Heart right ventricle (tissue), 16 donors: ENCODE measurements at regions not wholly inside any gene's neighbourhood (a gene's known extent, or its start where the extent isn't known, plus 50 kb on each side); places are given as distances from the start of the nearest gene placed in this dataset.

ENCODE experiments used
- ATAC-seq, 8 donors: fragments of 200-7000 bp; cut with Tn5 transposase; one replicate each; pipeline ENCODE4 v1.9.1; 2020; ENCODE audit warnings: mild to moderate bottlenecking in 8 of 8, moderate library complexity in 8 of 8, moderate number of reproducible peaks in 1 of 8
- DNase-seq, 2 donors: peaks; one replicate each; pipeline ENCODE4 v3.0.0-alpha.2; 2020
- H3K27ac ChIP-seq, 10 donors: fragments of 200-600 bp; sonication (generic) in 2 of 10; one replicate each; pipeline versions ENCODE4 v1.5.0 to v1.8.0; 2020 to 2022; ENCODE audit warnings: mild to moderate bottlenecking in 3 of 10
- H3K27me3 ChIP-seq, 7 donors: fragments of 200-600 bp; one replicate each; pipeline ENCODE4 v1.8.0; 2021 to 2022; ENCODE audit warnings: mild to moderate bottlenecking in 2 of 7
- H3K36me3 ChIP-seq, 9 donors: fragments of 200-600 bp; sonication (generic) in 1 of 9; one replicate each; pipeline versions ENCODE4 v1.5.0 to v1.8.0; 2020 to 2022; ENCODE audit warnings: mild to moderate bottlenecking in 2 of 9
- H3K4me1 ChIP-seq, 9 donors: fragments of 200-600 bp; sonication (generic) in 1 of 9; one replicate each; pipeline versions ENCODE4 v1.5.0 to v1.8.0; 2020 to 2022; ENCODE audit warnings: mild to moderate bottlenecking in 4 of 9
- H3K4me3 ChIP-seq, 10 donors: fragments of 200-600 bp; sonication (generic) in 2 of 10; one replicate each; pipeline versions ENCODE4 v1.5.0 to v1.8.0; 2020 to 2022; ENCODE audit warnings: mild to moderate bottlenecking in 7 of 10, moderate library complexity in 2 of 10
- H3K9me3 ChIP-seq, 11 donors: fragments of 200-600 bp in 10 of 11; sonication (generic) in 2 of 11; one replicate each; pipeline versions ENCODE4 v1.5.0 to v1.8.0; 2013 to 2022; ENCODE audit warnings: mild to moderate bottlenecking in 2 of 11, control low read depth in 1 of 11, moderate library complexity in 1 of 11
- CTCF ChIP-seq, 9 donors: fragments of 200-600 bp; sonication (generic) in 2 of 9; IDR thresholded peaks; one replicate each; pipeline versions ENCODE4 v1.5.0 to v1.8.0; 2021 to 2022; ENCODE audit warnings: antibody characterized with exemption in 9 of 9, mild to moderate bottlenecking in 5 of 9, moderate library complexity in 1 of 9
- WGBS, 2 donors: extraction: QIAGEN DNeasy Blood & Tissue Kit; methylation state at CpG; one replicate each; pipeline ENCODE4 v1.1.7; 2013; ENCODE audit warnings: inconsistent platforms in 1 of 2; 5-methylcytosine and 5-hydroxymethylcytosine counted together
- intact Hi-C, 10 donors: fragments of 100-400 bp; cut with DNase I; formaldehyde crosslinking; loops; one replicate each; pipeline versions ENCODE4 v1.11.1 to v1.14.2; 2022
- donor health status: Arrhythmogenic right ventricular cardiomyopathy.
- donor health status: ischemic (EF 13 %, LVEDD 7.1; RV severe dilation, severe dysfunction).
- donor health status: healthy with polysubstance abuse.
- donor health status: DM: no; HTN: yes; CAD: no.
- donor health status: DM: no; HTN: no; CAD: no.
- donor health status: ischemic (EF 25% LVEDD 6.9; RV normal size, moderate dysfunction).
- donor health status: ischemic (EF 25% LVEDD 5.7; RV mildly dilated, moderate dysfunction).
- donor health status: healthy.
- donor health status: DM: yes; HTN: yes; CAD: no.
- donor health status: Ischemic cardiomyopathy.
- donor health status: ischemic (EF 35%, LVEDD 5.7; RV mildly dilated, moderate dysfunction).
- donor health status: nonischemic (EF 11% LVEDD 7.7; RV severe dilation, severe dysfunction).
- donor health status: DM: yes; HTN: yes; CAD: no.
- donor health status: PGD.
- donor health status: ischemic (EF 29% LVEDD 5.4; RV normal size, mild dysfunction).
- donor health status: nonischemic (EF 23%, LVEDD 6.1; RV moderate dilation, normal function).

GRCh38 chr11:80255021-80255420 lies 814.2 kb upstream of the TENM4 start:
- DNase-seq, result no peak
- H3K36me3 ChIP-seq, result no peaks in the 10 kb centered on the region
- peaks cover 0 to 4% (median 0%) of the 10 kb centered on the region in 11 donors for H3K9me3 ChIP-seq
- no peak for ATAC-seq
- intact Hi-C loops, result no loop called here
- H3K27me3 ChIP-seq, result no peaks in the 10 kb centered on the region
- H3K4me3 ChIP-seq, result no peak overlapping the region
- H3K27ac ChIP-seq, result no peak overlapping the region
- TF ChIP-seq CTCF (IDR thresholded peaks at IDR 0.05), result no peak
- no peaks in the 10 kb centered on the region for H3K4me1 ChIP-seq

GRCh38 chr11:80241766-80242165 lies 800.9 kb upstream of the TENM4 start:
- H3K27ac ChIP-seq, result no peak overlapping the region
- no peaks in the 10 kb centered on the region for H3K4me1 ChIP-seq
- no peak overlapping the region for H3K4me3 ChIP-seq
- DNase-seq, result no peak
- no peak for TF ChIP-seq CTCF (IDR thresholded peaks at IDR 0.05)
- ATAC-seq, result no peak
- no peaks in the 10 kb centered on the region for H3K36me3 ChIP-seq
- H3K9me3 ChIP-seq, result peaks cover 0 to 4% (median 0%) of the 10 kb centered on the region in 11 donors
- H3K27me3 ChIP-seq, result no peaks in the 10 kb centered on the region
- 71 to 74% methylated on average over 3 of the region's 3 CpGs for WGBS, 2 donors
- intact Hi-C loops, result no loop called here

GRCh38 chr11:80240245-80240644 lies 799.4 kb upstream of the TENM4 start:
- TF ChIP-seq CTCF (IDR thresholded peaks at IDR 0.05), result no peak
- Histone ChIP-seq H3K4me3 (no peak overlapping the region), H3K36me3 (no peaks in the 10 kb centered on the region), H3K4me1 (no peaks in the 10 kb centered on the region), H3K27me3 (no peaks in the 10 kb centered on the region), H3K27ac (no peak overlapping the region), H3K9me3 (peaks cover 0 to 18% (median 5%) of the 10 kb centered on the region in 11 donors)
- no peak for DNase-seq
- ATAC-seq, result no peak
- 30 to 64% methylated on average over 1 of the region's 1 CpG for WGBS, 2 donors
- intact Hi-C loops, result no loop called here

GRCh38 chr11:80239217-80239616 lies 798.4 kb upstream of the TENM4 start:
- intact Hi-C loops, result no loop called here
- DNase-seq (no peak), ATAC-seq (no peak)
- Histone ChIP-seq H3K27me3 (no peaks in the 10 kb centered on the region), H3K27ac (no peak overlapping the region), H3K36me3 (no peaks in the 10 kb centered on the region), H3K4me3 (no peak overlapping the region), H3K9me3 (peaks cover 0 to 24% (median 13%) of the 10 kb centered on the region in 11 donors), H3K4me1 (no peaks in the 10 kb centered on the region)
- TF ChIP-seq CTCF (IDR thresholded peaks at IDR 0.05), result no peak
- WGBS, 2 donors, result 80 to 91% methylated on average over 1 of the region's 1 CpG

- no peak for ATAC-seq
- H3K27me3 ChIP-seq, result no peaks in the 10 kb centered on the region
- no peaks in the 10 kb centered on the region for H3K36me3 ChIP-seq
- intact Hi-C loops, result no loop called here
- no peak overlapping the region for H3K27ac ChIP-seq
- no peak overlapping the region for H3K4me3 ChIP-seq
- no peak for TF ChIP-seq CTCF (IDR thresholded peaks at IDR 0.05)
- DNase-seq, result no peak
- no peaks in the 10 kb centered on the region for H3K4me1 ChIP-seq
- H3K9me3 ChIP-seq, result peaks cover 0 to 74% (median 27%) of the 10 kb centered on the region in 11 donors
These were observed 787.1 kb upstream of the TENM4 start for GRCh38 chr11:80227915-80228314.
